ENCODE measurements at regions not wholly inside any gene's neighbourhood (a gene's known extent, or its start where the extent isn't known, plus 50 kb on each side); places are given as distances from the start of the nearest gene placed in this dataset.

DNA sequence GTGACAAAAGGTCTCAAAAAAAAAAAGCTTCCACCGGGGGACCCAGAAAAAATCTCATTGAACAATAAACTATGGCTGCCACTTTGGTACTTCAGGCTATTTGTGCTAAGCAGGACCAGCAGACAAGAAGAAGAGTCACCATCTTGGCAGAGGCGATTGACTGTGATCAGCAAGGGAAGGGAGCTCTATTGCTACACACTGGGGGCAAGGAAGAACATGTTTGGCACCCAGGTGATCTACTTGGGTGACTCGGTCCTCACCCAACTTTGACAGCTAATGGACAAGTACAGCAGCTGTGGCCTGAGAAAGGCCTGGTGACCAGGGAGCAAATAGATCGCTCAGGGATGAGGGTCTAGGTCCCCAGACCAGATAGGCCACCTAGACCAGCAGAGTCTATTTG, 53.4 kb upstream of the SRP9 start:
- H3K4me3 ChIP-seq (ENCODE audit: low read depth, low read length) = no peak overlapping the region
- DNase-seq (ENCODE audit: low read depth) = no peak
- TF ChIP-seq, protein P1, sequence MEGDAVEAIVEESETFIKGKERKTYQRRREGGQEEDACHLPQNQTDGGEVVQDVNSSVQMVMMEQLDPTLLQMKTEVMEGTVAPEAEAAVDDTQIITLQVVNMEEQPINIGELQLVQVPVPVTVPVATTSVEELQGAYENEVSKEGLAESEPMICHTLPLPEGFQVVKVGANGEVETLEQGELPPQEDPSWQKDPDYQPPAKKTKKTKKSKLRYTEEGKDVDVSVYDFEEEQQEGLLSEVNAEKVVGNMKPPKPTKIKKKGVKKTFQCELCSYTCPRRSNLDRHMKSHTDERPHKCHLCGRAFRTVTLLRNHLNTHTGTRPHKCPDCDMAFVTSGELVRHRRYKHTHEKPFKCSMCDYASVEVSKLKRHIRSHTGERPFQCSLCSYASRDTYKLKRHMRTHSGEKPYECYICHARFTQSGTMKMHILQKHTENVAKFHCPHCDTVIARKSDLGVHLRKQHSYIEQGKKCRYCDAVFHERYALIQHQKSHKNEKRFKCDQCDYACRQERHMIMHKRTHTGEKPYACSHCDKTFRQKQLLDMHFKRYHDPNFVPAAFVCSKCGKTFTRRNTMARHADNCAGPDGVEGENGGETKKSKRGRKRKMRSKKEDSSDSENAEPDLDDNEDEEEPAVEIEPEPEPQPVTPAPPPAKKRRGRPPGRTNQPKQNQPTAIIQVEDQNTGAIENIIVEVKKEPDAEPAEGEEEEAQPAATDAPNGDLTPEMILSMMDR (IDR thresholded peaks at IDR 0.05; ENCODE audit: insufficient read depth, low read length) = no peak

Data from fibroblast of the aortic adventitia (primary cell).